ENCODE measurements at regions not wholly inside any gene's neighbourhood (a gene's known extent, or its start where the extent isn't known, plus 50 kb on each side); places are given as distances from the start of the nearest gene placed in this dataset.

GRCh38 chr6:149147938-149148718, 169.4 kb upstream of the TAB2 start:
- WGBS, 2 donors: 73 to 78% methylated on average over 9 of the region's 9 CpGs
- Histone ChIP-seq H3K27ac (no peak overlapping the region), H3K36me3 (no peaks in the 10 kb centered on the region), H3K4me1 (no peaks in the 10 kb centered on the region), H3K4me3 (no peak overlapping the region), H3K27me3 (no peaks in the 10 kb centered on the region), H3K9me3 (no peaks in the 10 kb centered on the region)
- DNase-seq (no peak), ATAC-seq (no peak), FAIRE-seq (no peak)
- TF ChIP-seq, protein P1, sequence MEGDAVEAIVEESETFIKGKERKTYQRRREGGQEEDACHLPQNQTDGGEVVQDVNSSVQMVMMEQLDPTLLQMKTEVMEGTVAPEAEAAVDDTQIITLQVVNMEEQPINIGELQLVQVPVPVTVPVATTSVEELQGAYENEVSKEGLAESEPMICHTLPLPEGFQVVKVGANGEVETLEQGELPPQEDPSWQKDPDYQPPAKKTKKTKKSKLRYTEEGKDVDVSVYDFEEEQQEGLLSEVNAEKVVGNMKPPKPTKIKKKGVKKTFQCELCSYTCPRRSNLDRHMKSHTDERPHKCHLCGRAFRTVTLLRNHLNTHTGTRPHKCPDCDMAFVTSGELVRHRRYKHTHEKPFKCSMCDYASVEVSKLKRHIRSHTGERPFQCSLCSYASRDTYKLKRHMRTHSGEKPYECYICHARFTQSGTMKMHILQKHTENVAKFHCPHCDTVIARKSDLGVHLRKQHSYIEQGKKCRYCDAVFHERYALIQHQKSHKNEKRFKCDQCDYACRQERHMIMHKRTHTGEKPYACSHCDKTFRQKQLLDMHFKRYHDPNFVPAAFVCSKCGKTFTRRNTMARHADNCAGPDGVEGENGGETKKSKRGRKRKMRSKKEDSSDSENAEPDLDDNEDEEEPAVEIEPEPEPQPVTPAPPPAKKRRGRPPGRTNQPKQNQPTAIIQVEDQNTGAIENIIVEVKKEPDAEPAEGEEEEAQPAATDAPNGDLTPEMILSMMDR (IDR thresholded peaks at IDR 0.05): no peak
- intact Hi-C loops (cut with DNase I): no loop called here

GRCh38 chr6:149149653-149150052, 167.9 kb upstream of the TAB2 start:
- H3K27ac ChIP-seq: no peak overlapping the region
- no peak overlapping the region for H3K4me3 ChIP-seq
- intact Hi-C loops (cut with DNase I): no loop called here
- DNase-seq: no peak
- no peaks in the 10 kb centered on the region for H3K36me3 ChIP-seq
- FAIRE-seq: no peak
- TF ChIP-seq, protein P1 (IDR thresholded peaks at IDR 0.05): no peak
- H3K4me1 ChIP-seq: no peaks in the 10 kb centered on the region
- H3K27me3 ChIP-seq: no peaks in the 10 kb centered on the region
- ATAC-seq: no peak
- no peaks in the 10 kb centered on the region for H3K9me3 ChIP-seq
- WGBS, 2 donors: 93 to 95% methylated on average over 2 of the region's 2 CpGs

GRCh38 chr6:149150301-149150700, 167.2 kb upstream of the TAB2 start:
- FAIRE-seq: no peak
- Histone ChIP-seq H3K4me1 (no peaks in the 10 kb centered on the region), H3K36me3 (no peaks in the 10 kb centered on the region), H3K4me3 (no peak overlapping the region), H3K27ac (no peak overlapping the region), H3K9me3 (no peaks in the 10 kb centered on the region), H3K27me3 (no peaks in the 10 kb centered on the region)
- no peak for DNase-seq
- TF ChIP-seq, protein P1 (IDR thresholded peaks at IDR 0.05): no peak
- intact Hi-C loops (cut with DNase I): no loop called here
- 80 to 89% methylated on average over 4 of the region's 4 CpGs for WGBS, 2 donors
- no peak for ATAC-seq

- 89 to 93% methylated on average over 3 of the region's 3 CpGs for WGBS, 2 donors
- Histone ChIP-seq H3K4me3 (no peak overlapping the region), H3K9me3 (no peaks in the 10 kb centered on the region), H3K4me1 (no peaks in the 10 kb centered on the region), H3K27ac (no peak overlapping the region), H3K27me3 (no peaks in the 10 kb centered on the region), H3K36me3 (no peaks in the 10 kb centered on the region)
- intact Hi-C loops (cut with DNase I): no loop called here
- FAIRE-seq (no peak), DNase-seq (no peak), ATAC-seq (no peak)
- TF ChIP-seq, protein P1 (IDR thresholded peaks at IDR 0.05): no peak
Measured at GRCh38 chr6:149150801-149151398, 166.6 kb upstream of the TAB2 start.

DNA sequence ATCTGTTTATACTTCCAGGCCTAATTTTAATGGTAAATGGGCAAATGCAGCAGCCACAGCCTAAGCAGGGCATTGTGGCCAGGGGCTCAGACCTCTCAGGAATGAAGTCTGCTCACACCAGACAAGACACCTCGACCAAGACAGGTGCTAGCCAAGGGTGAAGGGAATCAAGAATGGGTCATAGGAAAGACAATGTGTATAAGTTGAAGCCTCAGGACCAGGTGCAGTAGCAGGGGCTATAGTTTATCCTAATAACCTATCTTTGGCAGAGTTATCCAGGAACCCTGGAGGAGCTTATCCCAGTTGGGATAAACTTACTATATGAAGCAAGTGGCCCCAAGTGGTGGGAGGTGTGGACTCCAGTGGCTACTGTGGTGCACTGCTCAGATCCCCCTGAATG, 165.0 kb upstream of the TAB2 start:
- no peak for DNase-seq
- intact Hi-C loops (cut with DNase I): no loop called here
- H3K9me3 ChIP-seq: no peaks in the 10 kb centered on the region
- no peak for FAIRE-seq
- H3K4me3 ChIP-seq: no peak overlapping the region
- no peak overlapping the region for H3K27ac ChIP-seq
- H3K36me3 ChIP-seq: no peaks in the 10 kb centered on the region
- 71 to 72% methylated on average over 1 of the region's 1 CpG for WGBS, 2 donors
- no peaks in the 10 kb centered on the region for H3K27me3 ChIP-seq
- H3K4me1 ChIP-seq: no peaks in the 10 kb centered on the region
- no peak for ATAC-seq
- TF ChIP-seq, protein P1 (IDR thresholded peaks at IDR 0.05): no peak

Data from pancreas (tissue), 10 donors.